Spleen (tissue), 11 donors: ENCODE measurements at regions not wholly inside any gene's neighbourhood (a gene's known extent, or its start where the extent isn't known, plus 50 kb on each side); places are given as distances from the start of the nearest gene placed in this dataset.

Experiments
- DNase-seq: peaks from one replicate; pipeline ENCODE4 v3.0.0-alpha.2; 2020
- H3K27ac ChIP-seq, 8 donors: fragments of 200-600 bp; sonication (generic) in 7 of 8; 1 replicate in 4 of 8; 2 replicates in 4 of 8; pipeline versions ENCODE4 v1.5.0 to v1.8.0; 2016 to 2021; ENCODE audit warnings: inconsistent platforms in 4 of 8, mild to moderate bottlenecking in 4 of 8, moderate library complexity in 1 of 8
- H3K27me3 ChIP-seq, 7 donors: fragments of 200-600 bp; sonication (generic) in 6 of 7; replicated peaks in 1 of 7; 1 replicate in 4 of 7; 2 replicates in 3 of 7; pipeline versions ENCODE4 v1.5.0 to v1.8.0; 2016 to 2021; ENCODE audit warnings: inconsistent platforms in 3 of 7, mild to moderate bottlenecking in 1 of 7
- H3K36me3 ChIP-seq, 6 donors: fragments of 200-600 bp; sonication (generic) in 5 of 6; 1 replicate in 4 of 6; 2 replicates in 2 of 6; pipeline versions ENCODE4 v1.5.0 to v1.8.0; 2016 to 2021; ENCODE audit warnings: inconsistent platforms in 2 of 6
- H3K4me1 ChIP-seq, 6 donors: fragments of 200-600 bp; sonication (generic) in 5 of 6; 1 replicate in 3 of 6; 2 replicates in 3 of 6; pipeline versions ENCODE4 v1.5.0 to v1.8.0; 2016 to 2021; ENCODE audit warnings: inconsistent platforms in 3 of 6
- H3K4me3 ChIP-seq, 8 donors: fragments of 200-600 bp; sonication (generic) in 7 of 8; 1 replicate in 4 of 8; 2 replicates in 4 of 8; pipeline versions ENCODE4 v1.5.0 to v1.8.0; 2016 to 2021; ENCODE audit warnings: inconsistent platforms in 4 of 8, mild to moderate bottlenecking in 4 of 8, moderate library complexity in 2 of 8
- H3K9me3 ChIP-seq, 8 donors: fragments of 200-600 bp; sonication (generic) in 7 of 8; 1 replicate in 4 of 8; 2 replicates in 4 of 8; pipeline versions ENCODE4 v1.5.0 to v1.8.0; 2016 to 2021; ENCODE audit warnings: inconsistent platforms in 4 of 8
- POLR2A ChIP-seq, 3 donors: fragments of 450-650 bp; IDR thresholded peaks; one replicate each; pipeline ENCODE4 v1.5.1; 2017; ENCODE audit warnings: antibody characterized with exemption in 3 of 3, mild to moderate bottlenecking in 1 of 3
- POLR2AphosphoS5 ChIP-seq, 3 donors: sonication (generic); formaldehyde crosslinking; IDR thresholded peaks; one replicate each; pipeline ENCODE4 v1.5.1; 2017; ENCODE audit warnings: antibody characterized with exemption in 3 of 3
- WGBS, 5 donors: extraction: QIAGEN DNeasy Blood & Tissue Kit in 3 of 5; methylation state at CpG; one replicate each; pipeline versions ENCODE4 v1.1.5 to v1.1.7; 2013 to 2018; 5-methylcytosine and 5-hydroxymethylcytosine counted together
- intact Hi-C: fragments of 100-400 bp; cut with DNase I; formaldehyde crosslinking; loops from one replicate; pipeline ENCODE4 v1.15.0; 2023; ENCODE audit warnings: low total_unique reads
- TF ChIP-seq, protein P1 (sequence below), 11 experiments: fragments of 200-600 bp in 7 of 11; fragments of 450-650 bp in 4 of 11; sonication (generic) in 4 of 11; IDR thresholded peaks in 8 of 11; conservative IDR thresholded peaks in 3 of 11; 1 replicate in 7 of 11; 2 replicates in 4 of 11; pipeline versions ENCODE4 v1.4.0 to v1.8.0; 2016 to 2021; ENCODE audit warnings: antibody characterized with exemption in 11 of 11, inconsistent platforms in 4 of 11, mild to moderate bottlenecking in 1 of 11
- donor health status: healthy with polysubstance abuse.
- donor health status: DM: no; HTN: no; CAD: no; lungs with moderate emphysema.
- donor health status: DM: no; HTN: no; CAD: no.
- donor health status: Bipolar disorder and iron deficiency.
- donor health status: healthy.
- donor health status: DM: no; HTN: no; CAD: no.
- donor health status: DM: yes; HTN: yes; CAD: no.

DNA sequence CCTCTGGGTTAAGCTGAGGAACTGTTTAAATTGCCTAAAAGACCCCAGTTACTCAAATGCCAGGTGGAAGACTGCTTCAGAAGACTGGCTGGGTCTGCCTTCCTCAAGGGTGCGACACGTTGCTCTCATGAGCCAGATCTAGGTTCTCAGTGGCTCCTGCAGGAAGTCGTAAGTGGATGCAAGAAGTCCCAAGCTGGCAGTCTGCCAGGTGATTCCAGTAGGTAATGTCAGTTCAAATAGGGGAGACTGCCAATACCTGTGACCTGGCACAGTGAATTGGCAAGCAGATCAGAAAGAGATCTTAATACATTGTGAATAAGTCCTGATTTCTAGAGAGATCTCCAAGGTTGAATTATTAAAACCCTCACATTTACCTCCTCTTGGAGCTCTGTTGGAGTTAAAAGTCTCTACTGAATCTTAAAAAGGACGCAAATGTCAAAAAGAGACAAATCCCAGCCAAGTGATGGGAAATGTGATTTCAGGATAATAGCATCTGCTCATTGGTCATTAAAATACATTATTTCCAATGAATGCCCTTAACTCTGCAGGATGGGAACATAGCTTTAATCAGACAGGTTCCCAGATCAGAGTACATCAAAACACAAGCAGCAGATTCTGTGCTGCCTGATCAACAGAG is 98.8 kb upstream of the FRMD6 start:
- Histone ChIP-seq H3K36me3 (no peaks in the 10 kb centered on the region), H3K27ac (no peak overlapping the region), H3K27me3 (peaks cover 0 to 16% (median 0%) of the 10 kb centered on the region in 7 donors), H3K9me3 (no peaks in the 10 kb centered on the region), H3K4me1 (no peaks in the 10 kb centered on the region), H3K4me3 (no peak overlapping the region)
- intact Hi-C loops, result no loop called here
- WGBS, 5 donors, result 49 to 60% (median 56%) methylated on average over 4 of the region's 4 CpGs
- TF ChIP-seq POLR2AphosphoS5 (IDR thresholded peaks at IDR 0.05) (no peak), POLR2A (IDR thresholded peaks at IDR 0.05) (no peak)
- TF ChIP-seq, protein P1, sequence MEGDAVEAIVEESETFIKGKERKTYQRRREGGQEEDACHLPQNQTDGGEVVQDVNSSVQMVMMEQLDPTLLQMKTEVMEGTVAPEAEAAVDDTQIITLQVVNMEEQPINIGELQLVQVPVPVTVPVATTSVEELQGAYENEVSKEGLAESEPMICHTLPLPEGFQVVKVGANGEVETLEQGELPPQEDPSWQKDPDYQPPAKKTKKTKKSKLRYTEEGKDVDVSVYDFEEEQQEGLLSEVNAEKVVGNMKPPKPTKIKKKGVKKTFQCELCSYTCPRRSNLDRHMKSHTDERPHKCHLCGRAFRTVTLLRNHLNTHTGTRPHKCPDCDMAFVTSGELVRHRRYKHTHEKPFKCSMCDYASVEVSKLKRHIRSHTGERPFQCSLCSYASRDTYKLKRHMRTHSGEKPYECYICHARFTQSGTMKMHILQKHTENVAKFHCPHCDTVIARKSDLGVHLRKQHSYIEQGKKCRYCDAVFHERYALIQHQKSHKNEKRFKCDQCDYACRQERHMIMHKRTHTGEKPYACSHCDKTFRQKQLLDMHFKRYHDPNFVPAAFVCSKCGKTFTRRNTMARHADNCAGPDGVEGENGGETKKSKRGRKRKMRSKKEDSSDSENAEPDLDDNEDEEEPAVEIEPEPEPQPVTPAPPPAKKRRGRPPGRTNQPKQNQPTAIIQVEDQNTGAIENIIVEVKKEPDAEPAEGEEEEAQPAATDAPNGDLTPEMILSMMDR (IDR thresholded peaks at IDR 0.05 in 8 of 11, conservative IDR thresholded peaks at IDR 0.05 in 3 of 11), result no peak
- no peak for DNase-seq

DNA sequence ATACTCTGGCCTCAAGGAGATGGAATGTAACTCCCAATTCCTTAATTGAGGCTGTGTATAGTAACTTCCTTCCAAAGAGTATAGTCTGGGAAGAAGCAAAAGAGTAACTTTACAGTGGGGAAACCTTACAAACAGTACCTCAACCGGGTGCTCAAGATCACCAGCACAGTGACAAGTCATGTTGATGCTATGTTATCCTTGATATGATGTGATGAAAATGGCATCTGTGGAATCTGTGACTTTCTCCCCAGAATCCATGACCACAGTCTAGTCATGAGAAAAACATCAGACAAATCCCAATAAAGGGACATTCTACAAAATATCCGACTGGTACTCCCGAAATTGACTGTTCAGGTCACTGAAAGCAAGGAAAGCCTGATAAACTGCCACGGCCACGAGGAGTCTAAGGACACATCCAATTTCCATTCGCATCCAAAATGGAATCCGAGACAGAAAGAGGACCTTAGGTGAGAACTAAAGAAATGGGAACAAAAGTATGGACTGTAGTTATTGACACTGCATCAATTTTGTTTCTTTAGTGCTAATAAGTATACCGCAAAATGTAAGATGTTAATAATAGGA is 97.3 kb upstream of the FRMD6 start:
- H3K27ac ChIP-seq, result no peak overlapping the region
- WGBS, 5 donors, result 87 to 97% (median 89%) methylated on average over 8 of the region's 8 CpGs
- H3K36me3 ChIP-seq, result no peaks in the 10 kb centered on the region
- intact Hi-C loops, result no loop called here
- DNase-seq, result no peak
- H3K4me1 ChIP-seq, result no peaks in the 10 kb centered on the region
- H3K27me3 ChIP-seq, result peaks cover 0 to 9% (median 0%) of the 10 kb centered on the region in 7 donors
- TF ChIP-seq, protein P1 (IDR thresholded peaks at IDR 0.05 in 8 of 11, conservative IDR thresholded peaks at IDR 0.05 in 3 of 11), result no peak
- TF ChIP-seq POLR2A (IDR thresholded peaks at IDR 0.05) (no peak), POLR2AphosphoS5 (IDR thresholded peaks at IDR 0.05) (no peak)
- H3K9me3 ChIP-seq, result no peaks in the 10 kb centered on the region
- H3K4me3 ChIP-seq, result no peak overlapping the region

DNA sequence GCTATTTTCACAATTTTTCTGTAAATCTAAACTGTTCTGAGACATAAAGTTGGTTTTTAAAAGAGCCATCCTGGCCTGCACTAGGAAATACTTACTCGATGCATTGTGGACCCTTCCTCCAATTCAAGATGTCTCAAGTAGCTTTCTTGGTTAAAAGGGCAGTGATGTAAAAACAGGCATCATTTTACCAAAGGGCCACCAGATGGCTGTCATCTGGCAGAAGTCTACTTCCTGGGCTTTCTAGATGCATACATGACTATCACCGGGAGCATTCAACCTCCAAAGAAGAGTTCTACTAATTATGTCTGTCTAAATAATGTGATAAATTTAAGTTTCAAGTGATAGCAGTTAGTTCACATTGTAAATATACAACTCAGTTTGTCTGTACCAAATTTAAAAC is 96.8 kb upstream of the FRMD6 start:
- 80 to 85% (median 81%) methylated on average over 2 of the region's 2 CpGs for WGBS, 5 donors
- no peaks in the 10 kb centered on the region for H3K4me1 ChIP-seq
- no peak overlapping the region for H3K4me3 ChIP-seq
- no peak overlapping the region for H3K27ac ChIP-seq
- no peak for DNase-seq
- no peaks in the 10 kb centered on the region for H3K9me3 ChIP-seq
- intact Hi-C loops, result no loop called here
- H3K27me3 ChIP-seq, result peaks cover 0 to 9% (median 0%) of the 10 kb centered on the region in 7 donors
- no peaks in the 10 kb centered on the region for H3K36me3 ChIP-seq
- TF ChIP-seq POLR2A (IDR thresholded peaks at IDR 0.05), result no peak
- no peak for TF ChIP-seq POLR2AphosphoS5 (IDR thresholded peaks at IDR 0.05)
- TF ChIP-seq, protein P1 (IDR thresholded peaks at IDR 0.05 in 8 of 11, conservative IDR thresholded peaks at IDR 0.05 in 3 of 11), result no peak

DNA sequence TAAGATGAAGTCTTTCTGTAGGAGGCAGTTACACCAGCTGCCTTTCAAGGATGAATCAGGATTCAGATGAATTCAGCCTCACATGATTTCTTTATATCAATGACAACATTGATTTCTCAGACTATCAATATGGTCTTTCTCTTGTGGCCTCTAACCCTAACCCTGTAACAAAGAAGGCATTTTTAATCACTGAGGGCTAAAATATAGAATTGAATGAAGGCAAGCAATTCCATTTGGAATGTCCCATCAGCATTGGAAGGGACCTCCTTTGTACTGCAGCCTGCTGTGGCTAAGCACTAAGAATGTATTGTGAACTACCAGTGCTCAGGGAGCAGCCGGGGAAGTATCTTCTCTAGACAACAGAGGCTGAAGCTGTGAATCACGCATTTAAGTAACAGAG is 90.6 kb upstream of the FRMD6 start:
- WGBS, 5 donors, result 92 to 100% (median 99%) methylated on average over 2 of the region's 2 CpGs
- TF ChIP-seq, protein P1 (IDR thresholded peaks at IDR 0.05 in 8 of 11, conservative IDR thresholded peaks at IDR 0.05 in 3 of 11), result no peak
- no peaks in the 10 kb centered on the region for H3K9me3 ChIP-seq

More for the DNA sequence above, 90.6 kb upstream of the FRMD6 start:
- no peak overlapping the region for H3K27ac ChIP-seq
- H3K36me3 ChIP-seq, result no peaks in the 10 kb centered on the region
- no peak for DNase-seq
- H3K4me3 ChIP-seq, result no peak overlapping the region
- no peaks in the 10 kb centered on the region for H3K27me3 ChIP-seq
- intact Hi-C loops, result no loop called here
- H3K4me1 ChIP-seq, result no peaks in the 10 kb centered on the region
